D341Med (cell line): ENCODE measurements at regions not wholly inside any gene's neighbourhood (a gene's known extent, or its start where the extent isn't known, plus 50 kb on each side); places are given as distances from the start of the nearest gene placed in this dataset.
A peak's percentile ranks its signal among the peaks of the same experiment; 100 is the strongest.

ENCODE experiments used
- DNase-seq: peaks from one replicate; pipeline ENCODE4 v3.0.0; 2012; ENCODE audit warnings: low spot score

DNA sequence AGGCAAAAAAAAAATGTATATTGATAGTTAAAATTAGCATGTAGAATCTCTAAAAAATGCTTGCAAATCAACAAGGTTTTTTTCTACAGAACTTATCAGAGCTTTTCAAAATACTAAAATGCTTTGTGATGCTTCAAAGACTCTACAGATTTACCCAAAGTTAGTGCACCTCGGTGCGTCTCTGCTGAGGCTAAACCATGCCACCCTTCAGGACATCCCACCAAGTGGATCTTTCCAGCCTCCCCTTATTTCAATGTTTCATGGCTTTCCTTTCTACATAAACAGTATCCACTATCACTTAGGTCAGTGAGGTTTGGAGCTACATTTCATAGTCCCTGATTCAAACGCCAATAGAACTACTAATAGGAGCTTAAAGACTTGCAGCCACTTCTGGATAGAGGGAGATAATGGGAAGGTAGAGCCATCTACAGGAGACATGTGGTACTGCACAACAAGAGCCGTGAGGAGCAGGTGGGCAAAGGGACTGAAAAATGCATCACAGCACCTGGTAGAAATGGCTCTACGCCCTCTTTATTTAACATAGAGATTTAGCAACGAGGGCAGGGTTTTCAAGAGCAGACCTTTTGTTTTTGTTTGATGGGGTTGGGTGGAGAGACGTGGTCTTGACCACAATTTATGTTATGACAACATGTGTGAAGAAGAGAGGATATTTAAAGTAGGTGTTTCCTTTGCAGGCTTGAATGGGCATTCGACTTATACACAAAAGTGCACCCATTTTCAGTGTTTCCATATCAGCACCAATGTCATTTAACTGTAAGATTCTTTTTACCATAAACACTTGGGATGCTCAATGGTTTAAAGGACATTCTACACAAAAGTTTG lies 56.1 kb upstream of the SLC35G4 start:
- DNase-seq = peak; percentile 75

DNA sequence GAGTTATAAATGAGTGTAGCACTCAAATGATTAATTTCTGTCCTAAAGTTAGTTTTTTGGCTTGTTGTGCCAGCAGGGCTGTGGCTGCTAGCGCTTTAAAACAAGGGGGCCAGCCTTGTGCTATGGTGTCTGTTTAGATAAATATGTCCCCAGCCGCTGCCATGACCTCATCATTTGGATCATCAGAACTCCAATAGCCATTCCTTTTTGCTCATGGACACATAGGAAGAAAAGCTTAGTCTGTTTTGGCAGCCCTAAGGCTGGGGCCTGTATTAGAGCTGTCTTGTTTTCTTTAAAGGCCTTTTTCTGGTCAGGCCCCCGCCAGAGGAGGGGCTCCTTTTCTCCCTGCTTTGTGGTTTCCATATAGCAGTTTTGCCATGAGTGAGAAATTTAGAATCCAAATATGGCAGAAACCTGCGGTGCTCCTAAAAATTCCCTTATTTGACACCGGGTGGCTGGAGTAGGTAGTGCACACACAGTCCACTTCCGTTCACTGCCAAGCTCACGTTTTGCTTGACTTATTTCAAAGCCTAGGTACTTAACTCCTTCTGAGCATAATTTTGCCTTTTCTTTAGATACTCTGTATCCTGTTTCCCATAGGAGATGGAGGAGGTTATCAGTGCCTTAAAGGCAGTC lies 60.4 kb upstream of the SLC35G4 start:
- no peak for DNase-seq

GRCh38 chr18:11548396-11548795 lies 61.0 kb upstream of the SLC35G4 start:
- DNase-seq = no peak

DNA sequence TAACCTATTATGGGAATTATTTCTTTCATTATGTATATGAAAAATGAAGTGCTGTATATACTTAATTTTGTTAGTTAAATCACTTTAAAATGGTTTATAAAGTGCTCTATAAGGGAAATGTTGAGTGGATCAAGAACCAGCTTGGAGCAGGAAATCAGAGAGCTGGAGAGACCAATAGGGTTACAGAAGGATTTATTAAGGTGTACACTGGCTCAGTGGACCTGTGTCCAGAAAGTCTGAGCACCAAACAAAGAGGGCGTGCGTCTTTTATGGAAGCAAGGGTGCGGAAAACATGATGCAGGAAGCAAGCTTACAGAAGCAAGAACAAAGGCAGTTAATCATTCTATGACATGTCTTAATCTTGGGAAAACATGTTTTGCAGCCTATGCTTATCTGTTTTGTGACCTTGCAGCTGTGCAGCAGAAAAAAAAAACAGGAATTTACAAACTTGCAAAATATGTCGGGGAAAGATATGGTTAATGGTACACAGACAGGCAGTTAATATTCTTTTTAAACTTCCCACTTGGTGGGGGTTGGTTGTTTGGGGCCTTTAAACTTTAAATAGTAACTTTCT lies 65.2 kb upstream of the SLC35G4 start:
- no peak for DNase-seq

GRCh38 chr18:11541179-11541578 lies 68.2 kb upstream of the SLC35G4 start:
- DNase-seq = no peak

DNA sequence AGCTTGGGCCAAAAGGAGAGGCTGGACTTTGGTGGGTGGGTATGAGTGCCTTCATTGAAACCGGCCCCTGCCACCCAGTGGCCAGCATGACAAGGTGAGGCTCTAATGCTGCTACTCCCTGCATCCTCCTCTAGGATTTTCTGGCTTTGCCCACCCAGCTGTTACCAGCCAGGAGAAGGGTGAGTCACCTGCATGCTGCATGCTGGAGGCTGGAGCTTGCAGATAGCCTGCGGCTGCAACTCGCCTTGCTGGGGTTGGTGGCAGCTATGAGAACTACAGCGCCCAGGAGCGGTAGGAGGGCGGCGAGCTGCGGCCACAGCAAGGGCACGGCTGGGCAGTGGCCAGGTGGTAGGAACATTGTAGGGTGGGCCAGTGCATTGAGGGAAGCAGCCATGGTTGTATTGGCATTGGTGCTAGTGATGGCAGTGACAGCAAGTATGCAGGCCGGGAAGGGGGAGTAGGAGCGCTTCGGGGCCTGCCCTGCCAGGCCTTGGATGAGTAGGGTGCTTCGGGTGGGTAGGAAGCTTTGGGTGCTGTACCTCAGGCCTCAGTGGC lies 75.4 kb upstream of the SLC35G4 start:
- no peak for DNase-seq

DNA sequence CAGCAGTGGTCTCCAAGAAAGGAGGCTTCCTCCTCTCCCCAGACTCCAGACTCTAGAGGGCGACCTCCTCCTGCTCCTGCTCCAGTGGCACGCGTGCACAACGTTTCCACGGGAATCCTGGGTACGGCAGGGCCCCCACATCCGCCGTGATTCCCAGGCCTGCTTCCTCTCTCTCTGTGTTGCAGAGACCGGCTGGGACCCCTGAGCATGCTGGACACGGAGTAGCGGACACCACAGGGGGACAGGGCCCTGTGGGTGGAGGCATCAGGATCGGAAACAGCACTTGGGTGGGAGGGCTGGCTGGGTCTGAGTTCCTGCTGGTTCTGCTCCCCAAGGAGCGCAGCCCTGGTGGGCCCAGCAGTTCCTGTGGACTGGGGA lies 75.9 kb upstream of the SLC35G4 start:
- no peak for DNase-seq

DNA sequence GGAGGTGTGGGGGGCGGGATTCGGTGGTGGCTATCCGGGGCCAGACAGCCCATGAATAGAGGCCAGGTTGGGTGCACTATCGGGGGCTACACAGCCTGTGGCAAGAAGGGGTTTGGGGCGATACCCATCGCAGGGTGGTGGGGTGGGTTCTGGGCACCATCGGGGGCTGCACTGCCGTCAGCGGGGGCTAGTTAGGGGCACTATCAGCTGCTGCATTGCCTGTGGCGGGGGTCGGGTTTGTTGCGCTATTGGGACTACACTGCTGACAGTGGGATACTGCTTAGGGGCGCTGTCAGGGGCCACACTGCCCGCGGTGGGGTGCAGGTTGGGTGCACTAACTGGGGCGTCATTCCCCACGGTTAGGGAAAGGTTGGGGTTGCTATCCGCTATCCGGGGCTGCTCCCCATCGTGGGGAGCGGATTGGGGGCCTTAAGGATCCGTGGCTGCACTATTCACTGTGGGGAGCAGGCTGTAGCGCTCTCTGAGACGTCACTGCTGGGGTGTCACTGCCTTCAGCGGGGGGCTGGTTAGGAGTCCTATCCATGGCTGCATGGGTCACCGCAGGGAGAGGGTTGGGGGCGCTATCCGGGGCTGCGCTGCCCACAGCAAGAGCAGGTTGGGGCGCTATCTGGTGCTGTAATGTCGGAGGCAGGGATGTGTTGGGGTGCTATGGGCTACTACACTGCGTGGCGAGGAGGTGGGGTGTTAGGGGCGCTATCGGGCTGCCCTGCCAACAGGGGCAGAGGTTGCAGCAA lies 76.5 kb upstream of the SLC35G4 start:
- DNase-seq = no peak

DNA sequence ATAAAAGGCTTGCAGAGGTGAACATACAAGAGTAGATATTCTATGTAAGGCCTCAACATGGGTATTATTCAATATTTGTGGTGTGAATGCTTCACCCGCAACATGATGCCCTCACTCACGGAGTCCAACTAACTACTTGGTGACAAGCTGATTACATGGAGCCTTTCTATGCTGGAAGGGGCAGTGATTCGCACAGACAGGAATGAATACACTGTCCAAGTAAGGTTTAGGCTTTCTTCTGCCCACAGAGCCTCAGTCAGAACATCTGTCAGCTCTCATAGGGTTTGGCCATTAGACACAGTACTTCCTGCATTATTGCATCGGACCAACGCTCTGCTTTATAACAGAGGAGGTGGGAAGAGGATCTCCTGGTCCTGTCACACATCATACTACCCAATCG lies 80.3 kb upstream of the SLC35G4 start:
- no peak for DNase-seq

DNA sequence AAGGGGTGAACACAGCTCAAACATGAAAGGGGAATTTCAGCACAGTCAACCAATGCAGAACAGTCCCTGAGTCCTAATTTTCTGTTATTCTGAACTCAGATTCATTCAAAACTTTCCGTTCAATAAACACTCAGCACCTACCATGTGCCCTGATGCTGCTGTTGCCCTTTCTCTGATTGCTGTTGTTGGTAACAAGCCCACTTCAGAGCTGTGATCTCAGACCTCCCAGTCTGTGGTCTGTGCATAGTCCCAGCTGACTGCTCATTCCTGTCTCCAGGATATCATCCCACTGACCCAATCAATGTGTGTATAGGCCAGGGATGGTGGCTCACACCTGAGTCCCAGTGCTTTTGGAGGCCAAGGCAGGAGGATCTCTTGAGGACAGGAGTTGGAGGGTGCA lies 82.7 kb upstream of the SLC35G4 start:
- DNase-seq = no peak

- DNase-seq = no peak
Observed at GRCh38 chr18:11523804-11524203, 85.6 kb upstream of the SLC35G4 start.

DNA sequence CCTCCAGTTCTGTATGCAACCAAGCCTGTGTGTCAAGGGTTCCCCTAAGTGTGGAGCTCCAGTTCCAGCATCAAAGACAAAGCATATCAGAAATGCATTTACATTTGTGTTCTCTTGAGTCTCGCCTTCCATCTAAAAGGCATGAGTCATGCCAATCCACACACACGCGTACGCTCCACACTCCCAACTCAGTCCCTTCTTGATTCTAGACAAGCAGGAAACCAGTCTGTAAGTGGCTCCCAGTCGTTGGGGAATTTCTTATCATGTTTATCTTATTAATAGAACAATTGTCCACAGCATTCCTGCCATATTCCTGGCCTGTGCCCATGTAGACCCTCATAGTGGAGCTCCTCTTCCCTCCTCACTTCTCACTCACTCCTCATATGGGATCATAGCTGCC lies 86.4 kb upstream of the SLC35G4 start:
- DNase-seq = no peak

DNA sequence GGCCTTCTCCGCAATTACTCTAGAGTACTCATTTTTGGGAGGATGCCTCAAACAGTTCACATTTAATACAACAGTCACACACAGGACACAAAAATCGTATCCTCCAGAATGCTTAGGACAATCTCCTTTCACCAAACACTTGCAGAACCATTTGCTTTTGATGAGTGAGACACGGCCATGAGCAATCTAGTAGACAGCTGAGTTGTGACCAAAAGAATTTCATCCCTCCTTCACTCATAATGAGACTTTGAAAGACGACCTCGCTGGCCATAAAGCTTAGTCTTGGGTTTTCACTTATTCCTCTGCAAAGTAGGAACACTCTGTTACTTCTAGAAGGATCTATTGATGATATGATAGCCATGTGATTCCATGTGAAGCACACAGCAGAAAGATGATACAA lies 87.5 kb upstream of the SLC35G4 start:
- no peak for DNase-seq

DNA sequence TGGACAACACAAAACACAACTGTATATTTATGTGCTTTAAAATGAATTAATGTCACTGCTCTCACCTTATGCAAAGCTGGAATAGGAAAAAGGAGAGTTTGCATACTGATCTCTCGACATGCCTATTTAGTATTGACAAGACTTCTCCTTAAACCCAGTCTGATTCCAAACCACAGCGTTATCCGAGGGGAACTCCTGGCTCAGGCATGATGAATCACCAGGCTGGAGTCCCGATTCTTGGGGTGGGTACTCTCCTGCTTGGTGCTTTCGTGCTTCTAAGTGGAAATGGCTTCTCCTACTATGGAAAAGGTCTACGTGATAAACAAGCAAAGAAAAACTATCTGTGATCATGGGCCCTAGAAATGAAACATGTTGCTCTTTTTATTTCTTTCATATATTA lies 88.9 kb upstream of the SLC35G4 start:
- DNase-seq = no peak

DNA sequence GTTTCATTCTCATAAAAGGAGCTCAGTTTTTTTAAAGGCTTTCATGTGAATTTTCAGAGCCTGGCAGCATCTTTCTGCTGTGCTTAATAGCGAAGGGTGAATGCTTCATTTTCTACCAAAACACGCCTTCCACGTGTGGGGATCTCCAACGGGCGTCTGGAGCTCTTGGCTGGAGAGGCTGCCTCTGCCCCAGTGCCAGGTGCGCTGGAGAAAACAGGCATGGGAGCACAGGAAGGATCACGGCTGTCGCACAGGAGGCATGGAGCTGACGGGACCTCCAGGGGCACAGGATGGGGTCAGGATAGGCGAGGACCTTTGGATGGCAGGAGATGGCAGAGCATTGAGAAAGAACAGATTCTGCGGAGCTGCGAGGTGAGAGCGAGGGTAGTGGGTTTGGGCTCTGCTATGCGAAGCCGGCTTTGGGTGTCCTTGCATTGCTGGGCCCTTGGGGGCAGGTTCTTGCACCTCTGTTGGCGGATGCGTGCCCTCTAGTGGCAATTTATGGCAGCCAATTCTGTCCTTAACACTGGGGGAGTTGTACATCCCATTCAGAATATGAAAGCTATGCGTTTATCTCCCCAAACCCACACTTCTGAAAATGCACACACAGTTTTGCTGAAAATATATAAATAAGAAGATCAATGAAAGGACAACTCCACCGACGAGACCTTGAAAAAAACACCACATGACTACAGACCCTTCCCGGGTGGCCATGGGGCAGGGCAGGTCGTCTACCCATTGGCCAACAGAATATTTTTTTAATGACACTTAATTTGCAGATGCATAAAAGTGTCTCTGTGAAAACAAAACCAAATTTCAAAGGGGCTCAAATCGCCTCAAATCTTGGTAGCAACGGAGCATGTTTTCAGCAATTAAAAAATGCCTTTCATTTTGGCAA lies 90.4 kb upstream of the SLC35G4 start:
- DNase-seq = peak; percentile 67

- no peak for DNase-seq
Observed at GRCh38 chr18:11517704-11518103, 91.7 kb upstream of the SLC35G4 start.

- no peak for DNase-seq
Observed at GRCh38 chr18:11516751-11517503, 92.5 kb upstream of the SLC35G4 start.

GRCh38 chr18:11514267-11514666 lies 95.1 kb upstream of the SLC35G4 start:
- DNase-seq = no peak

DNA sequence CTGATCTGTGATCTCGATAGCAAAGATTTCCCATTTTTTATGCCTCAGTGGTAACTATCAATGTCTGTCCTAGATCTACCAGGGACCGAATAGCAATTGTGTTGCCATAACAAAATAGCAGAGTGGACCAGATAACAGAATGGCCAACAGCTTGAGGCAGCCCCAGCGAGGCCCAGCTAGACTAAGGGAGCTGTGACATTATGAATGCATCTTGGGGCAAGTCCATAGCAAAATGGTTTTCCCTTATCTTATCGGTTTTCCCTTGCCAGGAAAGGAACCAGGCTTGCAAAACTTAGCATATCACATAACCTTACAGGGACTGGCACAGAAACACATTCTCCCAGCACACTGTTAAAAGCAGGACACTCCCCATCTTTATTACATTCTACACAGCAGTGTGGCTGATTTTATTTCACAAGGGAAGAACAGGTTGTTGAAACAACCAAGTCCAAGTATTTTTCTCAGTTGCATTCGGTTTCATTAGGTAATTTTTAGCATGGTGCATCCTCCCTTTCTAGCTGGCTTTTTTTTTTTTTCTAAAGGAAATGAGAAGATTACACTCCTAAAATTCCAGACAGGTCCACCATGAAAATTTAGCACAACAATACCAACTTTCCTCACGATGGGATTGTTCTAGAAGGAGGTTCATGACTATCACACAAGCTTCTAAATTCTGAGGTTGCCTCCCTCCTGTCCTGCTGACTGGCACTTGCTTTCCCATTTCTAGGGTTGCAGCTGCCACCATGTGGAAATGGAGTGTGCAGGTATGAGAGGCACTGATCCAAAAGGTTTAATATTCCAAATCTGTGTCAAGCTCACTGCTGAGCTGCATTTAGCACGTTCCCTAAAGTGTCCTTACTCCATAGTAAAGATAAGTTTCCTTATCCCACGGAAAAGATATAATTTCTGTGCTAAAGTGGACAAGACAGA lies 97.0 kb upstream of the SLC35G4 start:
- DNase-seq = no peak
